Uterus (tissue), 3 donors: ENCODE measurements at regions not wholly inside any gene's neighbourhood (a gene's known extent, or its start where the extent isn't known, plus 50 kb on each side); places are given as distances from the start of the nearest gene placed in this dataset.

ENCODE experiments used
- DNase-seq, 2 donors: peaks; one replicate each; pipeline ENCODE4 v3.0.0-alpha.2; 2019 to 2020
- H3K27ac ChIP-seq, 2 donors: fragments of 200-600 bp; sonication (generic); 1 replicate in 1 of 2; 2 replicates in 1 of 2; pipeline ENCODE4 v1.5.1; 2016 to 2018
- H3K27me3 ChIP-seq, 2 donors: fragments of 200-600 bp; sonication (generic); one replicate each; pipeline ENCODE4 v1.5.1; 2018 to 2019; ENCODE audit warnings: control low read depth in 1 of 2
- H3K36me3 ChIP-seq, 2 donors: fragments of 200-600 bp; sonication (generic); one replicate each; pipeline ENCODE4 v1.5.1; 2019; ENCODE audit warnings: control low read depth in 1 of 2
- H3K4me1 ChIP-seq, 2 donors: fragments of 200-600 bp; sonication (generic); one replicate each; pipeline ENCODE4 v1.5.1; 2018 to 2019; ENCODE audit warnings: control low read depth in 1 of 2
- H3K4me3 ChIP-seq, 2 donors: fragments of 200-600 bp; sonication (generic); 1 replicate in 1 of 2; 2 replicates in 1 of 2; pipeline ENCODE4 v1.5.1; 2018 to 2019; ENCODE audit warnings: mild to moderate bottlenecking in 1 of 2
- H3K9me3 ChIP-seq, 2 donors: fragments of 200-600 bp; sonication (generic); one replicate each; pipeline ENCODE4 v1.5.1; 2019; ENCODE audit warnings: control low read depth in 1 of 2
- CTCF ChIP-seq, 4 experiments: fragments of 200-600 bp in 2 of 4; fragments of 450-650 bp in 2 of 4; sonication (generic) in 2 of 4; IDR thresholded peaks; one replicate each; pipeline ENCODE4 v1.5.1; 2016 to 2019; ENCODE audit warnings: antibody characterized with exemption in 4 of 4, mild to moderate bottlenecking in 2 of 4, moderate library complexity in 1 of 4
- POLR2A ChIP-seq, 2 donors: fragments of 450-650 bp; IDR thresholded peaks; one replicate each; pipeline ENCODE4 v1.6.1; 2016; ENCODE audit warnings: antibody characterized with exemption in 2 of 2, mild to moderate bottlenecking in 1 of 2, moderate library complexity in 1 of 2
- intact Hi-C: fragments of 100-400 bp; cut with DNase I; formaldehyde crosslinking; loops from one replicate; pipeline ENCODE4 v1.15.1; 2023; ENCODE audit warnings: low total_unique reads
- donor health status: DM: yes; HTN: yes; CAD: no.

- no peak overlapping the region for H3K27ac ChIP-seq
- H3K27me3 ChIP-seq: no peaks in the 10 kb centered on the region
- no peaks in the 10 kb centered on the region for H3K9me3 ChIP-seq
- H3K4me3 ChIP-seq: no peak overlapping the region
- H3K4me1 ChIP-seq: no peaks in the 10 kb centered on the region
- no peak for DNase-seq
- H3K36me3 ChIP-seq: no peaks in the 10 kb centered on the region
- TF ChIP-seq CTCF (IDR thresholded peaks at IDR 0.05) (no peak), POLR2A (IDR thresholded peaks at IDR 0.05) (no peak)
- intact Hi-C loops: no loop called here
These were observed 248.7 kb upstream of the EGLN3 start for GRCh38 chr14:34199585-34199984.

DNA sequence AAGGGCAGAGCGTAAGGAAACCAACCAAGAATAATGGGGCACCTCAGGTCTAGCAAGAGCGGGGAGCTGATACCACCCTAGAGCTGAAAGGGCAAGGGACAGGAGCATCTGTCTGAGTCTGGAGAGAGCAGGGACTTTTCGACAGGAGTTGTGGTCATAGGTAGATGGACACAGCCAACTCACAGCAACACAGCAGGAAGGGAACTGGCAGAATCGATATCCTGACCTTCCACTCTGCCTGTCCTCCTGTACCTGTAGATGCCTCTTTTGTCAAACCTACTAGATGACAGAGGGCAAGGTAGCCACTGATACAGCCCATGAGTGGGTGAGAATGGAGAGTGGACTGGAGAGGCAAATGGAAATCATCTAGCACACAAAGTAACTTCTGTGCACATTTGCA, 247.2 kb upstream of the EGLN3 start:
- Histone ChIP-seq H3K9me3 (no peaks in the 10 kb centered on the region), H3K27ac (no peak overlapping the region), H3K36me3 (no peaks in the 10 kb centered on the region), H3K4me3 (no peak overlapping the region), H3K27me3 (no peaks in the 10 kb centered on the region), H3K4me1 (no peaks in the 10 kb centered on the region)
- intact Hi-C loops: no loop called here
- no peak for TF ChIP-seq CTCF (IDR thresholded peaks at IDR 0.05)
- no peak for TF ChIP-seq POLR2A (IDR thresholded peaks at IDR 0.05)
- no peak for DNase-seq

- no peak overlapping the region for H3K27ac ChIP-seq
- H3K4me3 ChIP-seq: no peak overlapping the region
- H3K27me3 ChIP-seq: no peaks in the 10 kb centered on the region
- no peak for DNase-seq
- no peaks in the 10 kb centered on the region for H3K9me3 ChIP-seq
- no peaks in the 10 kb centered on the region for H3K4me1 ChIP-seq
- TF ChIP-seq POLR2A (IDR thresholded peaks at IDR 0.05) (no peak), CTCF (IDR thresholded peaks at IDR 0.05) (no peak)
- H3K36me3 ChIP-seq: no peaks in the 10 kb centered on the region
- intact Hi-C loops: no loop called here
These were observed 245.1 kb upstream of the EGLN3 start for GRCh38 chr14:34195964-34196363.

GRCh38 chr14:34190717-34191116, 239.8 kb upstream of the EGLN3 start:
- Histone ChIP-seq H3K4me1 (no peaks in the 10 kb centered on the region), H3K4me3 (no peak overlapping the region), H3K27me3 (no peaks in the 10 kb centered on the region), H3K27ac (no peak overlapping the region), H3K9me3 (no peaks in the 10 kb centered on the region), H3K36me3 (no peaks in the 10 kb centered on the region)
- intact Hi-C loops: no loop called here
- no peak for DNase-seq
- no peak for TF ChIP-seq POLR2A (IDR thresholded peaks at IDR 0.05)
- TF ChIP-seq CTCF (IDR thresholded peaks at IDR 0.05): no peak

- Histone ChIP-seq H3K27me3 (no peaks in the 10 kb centered on the region), H3K36me3 (no peaks in the 10 kb centered on the region), H3K4me3 (no peak overlapping the region), H3K4me1 (no peaks in the 10 kb centered on the region), H3K9me3 (no peaks in the 10 kb centered on the region), H3K27ac (no peak overlapping the region)
- intact Hi-C loops: no loop called here
- DNase-seq: no peak
- TF ChIP-seq POLR2A (IDR thresholded peaks at IDR 0.05) (no peak), CTCF (IDR thresholded peaks at IDR 0.05) (no peak)
These were observed 239.0 kb upstream of the EGLN3 start for GRCh38 chr14:34189866-34190265.
